Endothelial cell of umbilical vein (primary cell): ENCODE measurements at regions not wholly inside any gene's neighbourhood (a gene's known extent, or its start where the extent isn't known, plus 50 kb on each side); places are given as distances from the start of the nearest gene placed in this dataset.

ENCODE experiments used
- BruUV-seq: library from RNA; stranded (reverse); fragments of 400-500 nt; replicated peaks from 2 replicates; lab custom pipeline; 2021; lab: Mats Ljungman, UMichigan
- CTCF ChIA-PET: fragments of 300-600, 350-600 bp; sonication (Branson Sonifier 250); formaldehyde crosslinking; loops from one replicate; lab custom pipeline; 2021; ENCODE audit warnings: antibody characterized with exemption, inconsistent platforms; lab: Charles Lee
- POLR2A ChIA-PET: fragments of 300-600, 350-600 bp; sonication (Branson Sonifier 250); formaldehyde crosslinking; loops from one replicate; lab custom pipeline; 2021; ENCODE audit warnings: antibody characterized with exemption, inconsistent platforms; lab: Charles Lee
- DNase-seq: peaks from one replicate; pipeline ENCODE4 v3.0.0-alpha.2; 2011; ENCODE audit warnings: low read depth, low spot score
- FAIRE-seq: peaks from 2 replicates; lab custom pipeline; 2011; peaks lifted over from hg19 to GRCh38; lab: Jason Lieb, UNC
- H2AFZ ChIP-seq: 2 replicates; pipeline ENCODE4 v1.6.0; 2012; ENCODE audit warnings: low read depth, low read length, control low read depth, inconsistent platforms
- H3K27ac ChIP-seq: 2 replicates; pipeline ENCODE4 v1.5.1; 2011; ENCODE audit warnings: low read depth, mild to moderate bottlenecking, control low read depth, low read length, moderate library complexity; ENCODE audit not compliant: insufficient read depth
- H3K27me3 ChIP-seq, 2 experiments: 2 replicates each; pipeline versions ENCODE4 v1.6.0 to v1.6.1; 2011; ENCODE audit warnings: low read length in 2 of 2, mixed read lengths in 1 of 2; ENCODE audit not compliant: control insufficient read depth in 2 of 2, insufficient read depth in 2 of 2
- H3K36me3 ChIP-seq, 2 experiments: 2 replicates in 1 of 2; 3 replicates in 1 of 2; pipeline ENCODE4 v1.5.1; 2011; ENCODE audit warnings: low read length in 2 of 2, mild to moderate bottlenecking in 1 of 2, moderate library complexity in 1 of 2; ENCODE audit not compliant: control insufficient read depth in 2 of 2, insufficient read depth in 2 of 2; ENCODE audit errors: extremely low read depth in 1 of 2
- H3K4me1 ChIP-seq: 3 replicates; pipeline ENCODE4 v1.5.1; 2011; ENCODE audit warnings: mild to moderate bottlenecking, low read length; ENCODE audit not compliant: control insufficient read depth, insufficient read depth; ENCODE audit errors: extremely low read depth
- H3K4me2 ChIP-seq: 2 replicates; pipeline ENCODE4 v1.6.1; 2011; ENCODE audit warnings: low read length, control low read depth, mixed read lengths; ENCODE audit not compliant: insufficient read depth
- H3K4me3 ChIP-seq, 3 experiments: fragments of 200-600 bp in 1 of 3; sonication (generic), shearing (Covaris generic) in 1 of 3; replicated peaks in 1 of 3; 2 replicates each; pipeline ENCODE4 v1.5.1; 2011 to 2016; ENCODE audit warnings: control low read depth in 3 of 3, low read length in 3 of 3, mild to moderate bottlenecking in 2 of 3, inconsistent platforms in 1 of 3, low read depth in 1 of 3, moderate library complexity in 1 of 3; ENCODE audit not compliant: insufficient read depth in 1 of 3
- H3K79me2 ChIP-seq: 2 replicates; pipeline ENCODE4 v1.6.0; 2012; ENCODE audit warnings: low read length, inconsistent platforms; ENCODE audit not compliant: control insufficient read depth, insufficient read depth
- H3K9ac ChIP-seq: replicated peaks from 2 replicates; pipeline ENCODE3; 2011; ENCODE audit warnings: low read length, control low read depth; ENCODE audit not compliant: insufficient read depth; ENCODE audit errors: extremely low read depth
- H3K9me1 ChIP-seq: replicated peaks from 3 replicates; pipeline ENCODE4 v1.6.0; 2011; ENCODE audit warnings: mild to moderate bottlenecking, low read length; ENCODE audit not compliant: control insufficient read depth, insufficient read depth; ENCODE audit errors: extremely low read depth
- H3K9me3 ChIP-seq: replicated peaks from 2 replicates; pipeline ENCODE4 v1.5.1; 2012; ENCODE audit warnings: low read length, inconsistent platforms; ENCODE audit not compliant: control insufficient read depth, insufficient read depth
- H4K20me1 ChIP-seq: replicated peaks from 2 replicates; pipeline ENCODE3; 2011; ENCODE audit warnings: mild to moderate bottlenecking, low read length; ENCODE audit not compliant: control insufficient read depth, insufficient read depth; ENCODE audit errors: extremely low read depth
- EZH2 ChIP-seq: IDR thresholded peaks from 2 replicates; pipeline ENCODE4 v1.6.1; 2012; ENCODE audit warnings: borderline replicate concordance, low read depth, mild to moderate bottlenecking, moderate library complexity, low read length, inconsistent platforms; ENCODE audit not compliant: severe bottlenecking
- FOS ChIP-seq: IDR thresholded peaks from 2 replicates; pipeline ENCODE4 v1.6.1; 2011; ENCODE audit warnings: mild to moderate bottlenecking, low read length, moderate library complexity, borderline replicate concordance; ENCODE audit not compliant: insufficient read depth
- GATA2 ChIP-seq: IDR thresholded peaks from 2 replicates; pipeline ENCODE4 v1.7.0; 2011; ENCODE audit warnings: low read depth, mild to moderate bottlenecking, moderate library complexity, mixed read lengths, low read length; ENCODE audit not compliant: insufficient read length, insufficient read depth
- JUN ChIP-seq: IDR thresholded peaks from 2 replicates; pipeline ENCODE4 v1.6.1; 2011; ENCODE audit warnings: borderline replicate concordance, low read depth; ENCODE audit not compliant: insufficient read length, insufficient read depth
- MYC ChIP-seq: IDR thresholded peaks from one replicate; pipeline ENCODE4 v1.6.1; 2011; ENCODE audit warnings: mild to moderate bottlenecking, low read depth, low read length
- POLR2A ChIP-seq: IDR thresholded peaks from 2 replicates; pipeline ENCODE4 v1.6.1; 2012; ENCODE audit warnings: low read depth, mild to moderate bottlenecking, control low read depth, low read length
- POLR2AphosphoS5 ChIP-seq: IDR thresholded peaks from 2 replicates; pipeline ENCODE4 v1.6.1; 2012; ENCODE audit warnings: low read depth, mild to moderate bottlenecking, control low read depth, low read length, moderate library complexity; ENCODE audit not compliant: insufficient read depth
- dilution Hi-C: fragments of 300-500 bp; cut with MboI; formaldehyde crosslinking; loops from one replicate; pipeline ENCODE4 v1.15.0; 2019; ENCODE audit warnings: low sequenced_read_pairs; ENCODE audit not compliant: extremely low pct_ligation_motif_present
- intact Hi-C: fragments of 100-400 bp; cut with micrococcal nuclease; formaldehyde crosslinking; loops from one replicate; pipeline ENCODE4 v1.10.0; 2022
- TF ChIP-seq, protein P1 (sequence below), 2 donors: IDR thresholded peaks; 1 replicate in 1 of 2; 2 replicates in 1 of 2; pipeline ENCODE4 v1.5.1; 2011; ENCODE audit warnings: low read length in 2 of 2, mild to moderate bottlenecking in 2 of 2, moderate library complexity in 2 of 2, control low read depth in 1 of 2, inconsistent platforms in 1 of 2, low read depth in 1 of 2; ENCODE audit not compliant: insufficient read depth in 1 of 2; ENCODE audit errors: extremely low read depth in 1 of 2
- TF ChIP-seq, protein P2 (sequence below): IDR thresholded peaks from 2 replicates; pipeline ENCODE4 v1.6.1; 2011; ENCODE audit not compliant: insufficient read depth, insufficient read length

DNA sequence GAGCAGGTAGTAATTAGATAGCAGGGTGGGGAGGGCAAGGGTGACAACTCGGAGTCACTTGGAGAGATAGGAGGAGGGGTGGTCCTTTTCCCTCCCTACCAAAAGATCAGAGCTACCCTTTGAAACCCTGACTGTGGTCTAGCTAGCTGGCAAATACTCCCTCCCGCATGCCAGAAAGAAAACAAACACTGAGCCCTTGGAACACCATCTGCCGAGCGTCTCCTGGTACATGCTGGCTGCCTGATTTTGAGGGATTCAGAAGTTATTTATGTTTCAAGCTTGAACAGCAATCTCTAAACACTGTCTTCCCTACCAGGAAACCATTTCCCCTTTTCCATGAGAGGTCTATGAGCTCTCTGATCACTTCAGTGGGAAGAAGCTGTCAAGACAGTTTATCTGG lies 291.6 kb upstream of the CFAP20DC start:
- dilution Hi-C loops (no loop called here), intact Hi-C loops (no loop called here)
- Histone ChIP-seq H3K4me3 (no peak overlapping the region), H3K36me3 (no peaks in the 10 kb centered on the region), H3K4me2 (no peak overlapping the region), H2AFZ (no peak overlapping the region), H3K27ac (no peak overlapping the region), H3K9me3 (no peaks in the 10 kb centered on the region), H3K27me3 (no peaks in the 10 kb centered on the region), H3K9ac (no peak overlapping the region), H3K9me1 (no peaks in the 10 kb centered on the region), H3K79me2 (no peaks in the 10 kb centered on the region), H3K4me1 (no peaks in the 10 kb centered on the region), H4K20me1 (no peaks in the 10 kb centered on the region)
- no TSS peak for BruUV-seq
- TF ChIP-seq EZH2: no peak
- no peak for TF ChIP-seq JUN
- no peak for TF ChIP-seq MYC
- no peak for TF ChIP-seq FOS
- TF ChIP-seq, protein P1, sequence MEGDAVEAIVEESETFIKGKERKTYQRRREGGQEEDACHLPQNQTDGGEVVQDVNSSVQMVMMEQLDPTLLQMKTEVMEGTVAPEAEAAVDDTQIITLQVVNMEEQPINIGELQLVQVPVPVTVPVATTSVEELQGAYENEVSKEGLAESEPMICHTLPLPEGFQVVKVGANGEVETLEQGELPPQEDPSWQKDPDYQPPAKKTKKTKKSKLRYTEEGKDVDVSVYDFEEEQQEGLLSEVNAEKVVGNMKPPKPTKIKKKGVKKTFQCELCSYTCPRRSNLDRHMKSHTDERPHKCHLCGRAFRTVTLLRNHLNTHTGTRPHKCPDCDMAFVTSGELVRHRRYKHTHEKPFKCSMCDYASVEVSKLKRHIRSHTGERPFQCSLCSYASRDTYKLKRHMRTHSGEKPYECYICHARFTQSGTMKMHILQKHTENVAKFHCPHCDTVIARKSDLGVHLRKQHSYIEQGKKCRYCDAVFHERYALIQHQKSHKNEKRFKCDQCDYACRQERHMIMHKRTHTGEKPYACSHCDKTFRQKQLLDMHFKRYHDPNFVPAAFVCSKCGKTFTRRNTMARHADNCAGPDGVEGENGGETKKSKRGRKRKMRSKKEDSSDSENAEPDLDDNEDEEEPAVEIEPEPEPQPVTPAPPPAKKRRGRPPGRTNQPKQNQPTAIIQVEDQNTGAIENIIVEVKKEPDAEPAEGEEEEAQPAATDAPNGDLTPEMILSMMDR (IDR thresholded peaks at IDR 0.05; ENCODE audit: extremely low read depth in 1 of 2, insufficient read depth in 1 of 2, low read depth in 1 of 2, low read length in 2 of 2): no peak
- TF ChIP-seq, protein P2, sequence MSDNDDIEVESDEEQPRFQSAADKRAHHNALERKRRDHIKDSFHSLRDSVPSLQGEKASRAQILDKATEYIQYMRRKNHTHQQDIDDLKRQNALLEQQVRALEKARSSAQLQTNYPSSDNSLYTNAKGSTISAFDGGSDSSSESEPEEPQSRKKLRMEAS: no peak
- no peak for TF ChIP-seq POLR2AphosphoS5
- TF ChIP-seq POLR2A: no peak
- TF ChIP-seq GATA2: no peak
- DNase-seq: no peak
- POLR2A ChIA-PET: no interaction called here
- FAIRE-seq: no peak
- CTCF ChIA-PET: no interaction called here
